Endothelial cell (in vitro differentiated cells): ENCODE measurements at regions not wholly inside any gene's neighbourhood (a gene's known extent, or its start where the extent isn't known, plus 50 kb on each side); places are given as distances from the start of the nearest gene placed in this dataset.

ENCODE experiments used
- DNase-seq: peaks from one replicate; pipeline ENCODE4 v3.0.0; 2021; ENCODE audit warnings: low spot score
- H3K27ac Mint-ChIP-seq: one replicate; pipeline ENCODE4 v1.8.0; 2021; ENCODE audit warnings: mixed read lengths, inconsistent platforms; ENCODE audit not compliant: unreplicated experiment
- H3K27me3 Mint-ChIP-seq: one replicate; pipeline ENCODE4 v1.8.0; 2021; ENCODE audit warnings: mild to moderate bottlenecking, moderate library complexity, mixed read lengths, inconsistent platforms; ENCODE audit not compliant: unreplicated experiment
- H3K36me3 Mint-ChIP-seq: one replicate; pipeline ENCODE4 v1.8.0; 2021; ENCODE audit warnings: mild to moderate bottlenecking, low read depth, mixed read lengths, inconsistent platforms; ENCODE audit not compliant: unreplicated experiment
- H3K4me1 Mint-ChIP-seq: one replicate; pipeline ENCODE4 v1.8.0; 2021; ENCODE audit warnings: mild to moderate bottlenecking, mixed read lengths, inconsistent platforms; ENCODE audit not compliant: unreplicated experiment
- H3K4me3 Mint-ChIP-seq: one replicate; pipeline ENCODE4 v1.8.0; 2021; ENCODE audit warnings: mild to moderate bottlenecking, mixed read lengths, inconsistent platforms; ENCODE audit not compliant: unreplicated experiment
- H3K9me3 Mint-ChIP-seq: one replicate; pipeline ENCODE4 v1.8.0; 2021; ENCODE audit warnings: mixed read lengths, inconsistent platforms; ENCODE audit not compliant: unreplicated experiment
- TF ChIP-seq, protein P1 (sequence below): fragments of 200-600 bp; sonication (generic); IDR thresholded peaks from one replicate; pipeline ENCODE4 v1.5.0; 2021; ENCODE audit warnings: antibody characterized with exemption; ENCODE audit not compliant: unreplicated experiment

DNA sequence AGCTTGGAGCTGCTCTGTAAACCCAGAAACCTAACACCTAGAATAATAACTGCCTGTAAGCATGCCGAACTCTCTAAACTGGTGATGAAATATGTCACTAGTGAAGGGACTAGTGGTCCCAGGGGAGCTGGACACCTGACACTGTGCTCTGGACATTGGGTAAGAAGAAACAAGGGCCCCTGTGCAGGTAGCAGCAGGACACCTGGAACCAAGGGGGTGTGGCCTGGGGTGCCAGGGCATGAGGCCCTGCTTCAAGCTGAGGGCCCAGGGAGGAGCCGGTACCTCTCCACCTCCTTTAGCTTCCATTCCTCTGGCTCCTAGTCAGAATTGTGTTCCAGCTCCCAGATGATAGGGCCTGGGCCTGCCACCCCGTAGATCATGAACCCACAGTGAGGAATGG lies 263.2 kb downstream of the OGFRL1 start:
- DNase-seq: no peak
- TF ChIP-seq, protein P1, sequence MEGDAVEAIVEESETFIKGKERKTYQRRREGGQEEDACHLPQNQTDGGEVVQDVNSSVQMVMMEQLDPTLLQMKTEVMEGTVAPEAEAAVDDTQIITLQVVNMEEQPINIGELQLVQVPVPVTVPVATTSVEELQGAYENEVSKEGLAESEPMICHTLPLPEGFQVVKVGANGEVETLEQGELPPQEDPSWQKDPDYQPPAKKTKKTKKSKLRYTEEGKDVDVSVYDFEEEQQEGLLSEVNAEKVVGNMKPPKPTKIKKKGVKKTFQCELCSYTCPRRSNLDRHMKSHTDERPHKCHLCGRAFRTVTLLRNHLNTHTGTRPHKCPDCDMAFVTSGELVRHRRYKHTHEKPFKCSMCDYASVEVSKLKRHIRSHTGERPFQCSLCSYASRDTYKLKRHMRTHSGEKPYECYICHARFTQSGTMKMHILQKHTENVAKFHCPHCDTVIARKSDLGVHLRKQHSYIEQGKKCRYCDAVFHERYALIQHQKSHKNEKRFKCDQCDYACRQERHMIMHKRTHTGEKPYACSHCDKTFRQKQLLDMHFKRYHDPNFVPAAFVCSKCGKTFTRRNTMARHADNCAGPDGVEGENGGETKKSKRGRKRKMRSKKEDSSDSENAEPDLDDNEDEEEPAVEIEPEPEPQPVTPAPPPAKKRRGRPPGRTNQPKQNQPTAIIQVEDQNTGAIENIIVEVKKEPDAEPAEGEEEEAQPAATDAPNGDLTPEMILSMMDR: no peak
- H3K4me1 Mint-ChIP-seq: no peaks in the 10 kb centered on the region
- H3K9me3 Mint-ChIP-seq: peaks cover 7% of the 10 kb centered on the region
- H3K4me3 Mint-ChIP-seq: no peak overlapping the region
- H3K27me3 Mint-ChIP-seq: peaks cover 3% of the 10 kb centered on the region
- no peak overlapping the region for H3K27ac Mint-ChIP-seq
- H3K36me3 Mint-ChIP-seq: peaks cover 5% of the 10 kb centered on the region

DNA sequence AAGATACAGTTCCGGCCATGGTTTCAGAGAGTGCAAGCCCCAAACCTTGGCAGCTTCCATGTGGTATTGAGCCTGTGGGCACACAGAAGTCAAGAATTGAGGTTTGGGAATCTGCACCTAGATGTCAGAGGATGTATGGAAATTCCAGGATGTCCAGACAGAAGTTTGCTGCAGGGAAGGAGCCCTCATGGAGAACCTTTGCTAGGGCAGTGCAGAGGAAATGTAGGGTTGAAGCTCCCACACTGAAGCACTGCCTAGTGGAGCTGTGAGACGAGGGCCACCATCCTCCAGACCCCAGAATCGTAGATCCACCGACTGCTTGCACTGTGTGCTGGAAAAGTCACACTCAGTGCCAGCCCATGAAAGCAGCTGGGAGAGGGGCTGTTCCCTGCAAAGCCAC lies 267.5 kb downstream of the OGFRL1 start:
- TF ChIP-seq, protein P1: no peak
- Mint-ChIP-seq H3K4me3 (no peak overlapping the region), H3K4me1 (no peaks in the 10 kb centered on the region), H3K27me3 (peaks cover 4% of the 10 kb centered on the region), H3K36me3 (peaks cover 9% of the 10 kb centered on the region), H3K27ac (no peak overlapping the region), H3K9me3 (peaks cover 15% of the 10 kb centered on the region)
- no peak for DNase-seq

DNA sequence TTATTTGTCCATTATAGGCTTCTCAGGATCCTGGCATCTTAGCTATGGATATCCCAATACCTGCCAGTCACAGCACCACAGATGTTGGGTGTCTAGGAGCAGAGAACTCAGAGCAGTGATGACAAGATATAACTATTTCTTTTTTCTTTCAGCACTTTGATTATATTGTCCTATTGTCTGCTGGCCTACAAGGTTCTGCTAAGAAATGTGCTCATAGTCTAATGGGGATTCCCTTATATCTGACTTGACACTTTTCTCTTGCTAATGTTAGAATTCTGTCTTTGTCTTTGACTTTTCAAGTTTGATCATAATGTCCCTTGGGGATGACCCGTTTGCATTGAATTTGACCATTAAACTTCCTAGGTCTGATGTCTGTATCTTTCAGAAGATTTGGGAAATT lies 270.4 kb downstream of the OGFRL1 start:
- H3K27me3 Mint-ChIP-seq: peaks cover 4% of the 10 kb centered on the region
- peaks cover 15% of the 10 kb centered on the region for H3K9me3 Mint-ChIP-seq
- no peak for DNase-seq
- H3K36me3 Mint-ChIP-seq: peaks cover 9% of the 10 kb centered on the region
- no peaks in the 10 kb centered on the region for H3K4me1 Mint-ChIP-seq
- no peak overlapping the region for H3K27ac Mint-ChIP-seq
- TF ChIP-seq, protein P1: no peak
- no peak overlapping the region for H3K4me3 Mint-ChIP-seq

DNA sequence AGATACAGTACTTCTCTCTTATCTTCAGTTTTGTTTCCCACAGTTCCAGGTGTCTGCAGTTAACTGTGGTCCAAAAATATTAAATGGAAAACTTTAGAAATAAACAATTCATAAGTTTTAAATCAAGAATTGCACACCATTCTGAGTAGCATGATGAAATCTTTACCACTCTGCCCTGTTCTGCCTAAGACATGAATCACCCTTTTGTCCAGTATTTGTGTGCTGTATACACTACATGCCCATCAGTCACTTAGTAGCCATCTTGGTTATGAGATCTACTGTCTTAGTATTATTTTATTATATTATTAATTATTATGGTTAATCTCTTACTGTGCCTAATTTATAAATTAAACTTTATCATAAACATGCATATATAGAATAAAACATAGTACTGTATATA lies 279.0 kb downstream of the OGFRL1 start:
- Mint-ChIP-seq H3K27me3 (no peaks in the 10 kb centered on the region), H3K9me3 (no peaks in the 10 kb centered on the region), H3K27ac (no peak overlapping the region), H3K36me3 (no peaks in the 10 kb centered on the region), H3K4me1 (no peaks in the 10 kb centered on the region), H3K4me3 (no peak overlapping the region)
- no peak for DNase-seq
- TF ChIP-seq, protein P1: no peak

DNA sequence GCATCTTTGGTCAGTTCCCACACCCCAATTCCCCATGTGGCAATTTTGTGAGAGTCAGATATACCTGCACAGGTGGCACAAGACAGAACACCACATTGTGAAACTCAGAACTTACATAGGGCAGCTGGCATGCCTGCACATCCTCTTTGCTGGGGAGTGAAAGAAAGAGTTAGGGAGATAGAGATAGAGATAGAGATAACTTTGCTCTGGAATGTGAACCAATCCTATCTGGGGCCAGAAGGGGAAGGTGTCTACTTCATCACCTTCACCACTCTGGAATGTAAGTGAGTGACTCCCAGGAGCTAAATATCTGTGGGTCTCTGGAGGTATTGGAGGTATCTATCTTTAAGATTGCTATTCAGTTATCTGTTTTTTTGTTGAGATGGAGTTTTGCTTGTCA lies 289.2 kb downstream of the OGFRL1 start:
- no peak overlapping the region for H3K27ac Mint-ChIP-seq
- DNase-seq: no peak
- H3K4me1 Mint-ChIP-seq: no peaks in the 10 kb centered on the region
- H3K9me3 Mint-ChIP-seq: no peaks in the 10 kb centered on the region
- H3K27me3 Mint-ChIP-seq: peaks cover 2% of the 10 kb centered on the region
- TF ChIP-seq, protein P1: no peak
- H3K36me3 Mint-ChIP-seq: no peaks in the 10 kb centered on the region
- H3K4me3 Mint-ChIP-seq: no peak overlapping the region
